Transverse colon (tissue), 4 donors: ENCODE measurements at regions not wholly inside any gene's neighbourhood (a gene's known extent, or its start where the extent isn't known, plus 50 kb on each side); places are given as distances from the start of the nearest gene placed in this dataset.
"Not testable (repeated sequence)": the region's sequence is repeated elsewhere in the genome, so short reads cannot be mapped to it uniquely, and the experiment has no call there.

Experiments used
- DNase-seq: peaks from one replicate; pipeline ENCODE4 v3.0.0-alpha.2; 2019
- H3K27ac ChIP-seq, 4 donors: fragments of 200-600 bp; sonication (generic); 2 replicates each; pipeline ENCODE4 v1.5.1; 2016 to 2018; ENCODE audit warnings: inconsistent platforms in 4 of 4
- H3K27me3 ChIP-seq: fragments of 200-600 bp; sonication (generic); 2 replicates; pipeline ENCODE4 v1.5.1; 2017; ENCODE audit warnings: inconsistent platforms
- H3K36me3 ChIP-seq, 4 donors: fragments of 200-600 bp; sonication (generic); 2 replicates each; pipeline ENCODE4 v1.5.1; 2017 to 2019; ENCODE audit warnings: inconsistent platforms in 4 of 4
- H3K4me1 ChIP-seq, 4 donors: fragments of 200-600 bp; sonication (generic); 2 replicates each; pipeline ENCODE4 v1.5.1; 2017 to 2020; ENCODE audit warnings: inconsistent platforms in 4 of 4
- H3K4me3 ChIP-seq, 4 donors: fragments of 200-600 bp; sonication (generic); 1 replicate in 1 of 4; 2 replicates in 3 of 4; pipeline versions ENCODE4 v1.5.1 to v1.6.1; 2017 to 2019; ENCODE audit warnings: inconsistent platforms in 4 of 4
- H3K9me3 ChIP-seq, 2 donors: fragments of 200-600 bp; sonication (generic); 2 replicates each; pipeline ENCODE4 v1.5.1; 2017 to 2019; ENCODE audit warnings: inconsistent platforms in 2 of 2
- CTCF ChIP-seq, 5 experiments: fragments of 200-600 bp in 3 of 5; fragments of 450-650 bp in 2 of 5; sonication (generic) in 3 of 5; IDR thresholded peaks; 1 replicate in 2 of 5; 2 replicates in 3 of 5; pipeline ENCODE4 v1.5.1; 2016 to 2017; ENCODE audit warnings: antibody characterized with exemption in 5 of 5, inconsistent platforms in 3 of 5, mild to moderate bottlenecking in 2 of 5, moderate library complexity in 1 of 5
- EP300 ChIP-seq: sonication (generic); formaldehyde crosslinking; IDR thresholded peaks from one replicate; pipeline ENCODE4 v1.6.1; 2017; ENCODE audit warnings: antibody characterized with exemption, low read depth
- POLR2A ChIP-seq: fragments of 450-650 bp; IDR thresholded peaks from one replicate; pipeline ENCODE4 v1.6.1; 2016; ENCODE audit warnings: antibody characterized with exemption, mild to moderate bottlenecking, moderate library complexity
- POLR2AphosphoS5 ChIP-seq, 3 donors: sonication (generic); formaldehyde crosslinking; IDR thresholded peaks; one replicate each; pipeline ENCODE4 v1.6.1; 2016; ENCODE audit warnings: antibody characterized with exemption in 3 of 3
- WGBS, 2 donors: methylation state at CpG; one replicate each; pipeline ENCODE4 v1.1.5; 2018; ENCODE audit warnings: low coverage in 1 of 2; 5-methylcytosine and 5-hydroxymethylcytosine counted together
- in situ Hi-C, 4 donors: fragments of 200-750 bp; cut with MboI; loops; one replicate each; pipeline versions ENCODE4 v1.15.0 to v1.15.1; 2017; ENCODE audit warnings: low sequenced_read_pairs in 3 of 4, low pct_ligation_motif_present in 1 of 4, low pct_unique_long_range_greater_than_20kb in 1 of 4
- intact Hi-C: fragments of 100-400 bp; cut with DNase I; formaldehyde crosslinking; loops from one replicate; pipeline ENCODE4 v1.15.1; 2023; ENCODE audit warnings: low total_unique reads

GRCh38 chr12:74171478-74171909 lies 366.1 kb upstream of the ATXN7L3B start:
- Histone ChIP-seq H3K4me3 (no peak overlapping the region), H3K36me3 (no peaks in the 10 kb centered on the region), H3K9me3 (no peaks in the 10 kb centered on the region), H3K27ac (no peak overlapping the region), H3K4me1 (no peaks in the 10 kb centered on the region), H3K27me3 (no peaks in the 10 kb centered on the region)
- no peak for DNase-seq
- intact Hi-C loops = no loop called here
- 90 to 91% methylated on average over 8 to 19 of the region's 19 CpGs for WGBS, 2 donors
- TF ChIP-seq POLR2A (no peak), EP300 (no peak), CTCF (IDR thresholded peaks at IDR 0.05) (no peak), POLR2AphosphoS5 (IDR thresholded peaks at IDR 0.05) (no peak)
- in situ Hi-C loops = no loop called here

GRCh38 chr12:74174961-74175360 lies 362.7 kb upstream of the ATXN7L3B start:
- in situ Hi-C loops, DNase-seq, intact Hi-C loops, H3K4me1 ChIP-seq, H3K27me3 ChIP-seq, H3K9me3 ChIP-seq, H3K36me3 ChIP-seq, H3K4me3 ChIP-seq, H3K27ac ChIP-seq: not testable (repeated sequence)
- WGBS, 2 donors = 65 to 71% methylated on average over 2 to 4 of the region's 4 CpGs

GRCh38 chr12:74185360-74185759 lies 352.3 kb upstream of the ATXN7L3B start:
- Histone ChIP-seq H3K4me3 (no peak overlapping the region), H3K27me3 (no peaks in the 10 kb centered on the region), H3K9me3 (no peaks in the 10 kb centered on the region), H3K27ac (no peak overlapping the region), H3K36me3 (no peaks in the 10 kb centered on the region), H3K4me1 (no peaks in the 10 kb centered on the region)
- 61 to 70% methylated on average over 1 to 2 of the region's 2 CpGs for WGBS, 2 donors
- no peak for DNase-seq
- in situ Hi-C loops (no loop called here), intact Hi-C loops (no loop called here)
- TF ChIP-seq POLR2A = no peak
- no peak for TF ChIP-seq CTCF (IDR thresholded peaks at IDR 0.05)
- TF ChIP-seq EP300 = no peak
- TF ChIP-seq POLR2AphosphoS5 (IDR thresholded peaks at IDR 0.05) = no peak

GRCh38 chr12:74193191-74193590 lies 344.4 kb upstream of the ATXN7L3B start:
- Histone ChIP-seq H3K9me3 (no peaks in the 10 kb centered on the region), H3K27me3 (no peaks in the 10 kb centered on the region), H3K4me1 (no peaks in the 10 kb centered on the region), H3K4me3 (no peak overlapping the region), H3K36me3 (no peaks in the 10 kb centered on the region), H3K27ac (no peak overlapping the region)
- TF ChIP-seq POLR2A = no peak
- TF ChIP-seq CTCF (IDR thresholded peaks at IDR 0.05) = no peak
- no peak for TF ChIP-seq POLR2AphosphoS5 (IDR thresholded peaks at IDR 0.05)
- TF ChIP-seq EP300 = no peak
- intact Hi-C loops = no loop called here
- DNase-seq = no peak
- in situ Hi-C loops = no loop called here
- 66 to 85% methylated on average over 2 of the region's 2 CpGs for WGBS, 2 donors

- Histone ChIP-seq H3K4me1 (no peaks in the 10 kb centered on the region), H3K36me3 (no peaks in the 10 kb centered on the region), H3K9me3 (no peaks in the 10 kb centered on the region), H3K27ac (no peak overlapping the region), H3K4me3 (no peak overlapping the region), H3K27me3 (no peaks in the 10 kb centered on the region)
- 0 to 68% methylated on average over 1 to 3 of the region's 3 CpGs for WGBS, 2 donors
- DNase-seq = no peak
- intact Hi-C loops (no loop called here), in situ Hi-C loops (no loop called here)
- no peak for TF ChIP-seq EP300
- no peak for TF ChIP-seq POLR2AphosphoS5 (IDR thresholded peaks at IDR 0.05)
- TF ChIP-seq CTCF (IDR thresholded peaks at IDR 0.05) = no peak
- no peak for TF ChIP-seq POLR2A
Measured at GRCh38 chr12:74204236-74204635, 333.4 kb upstream of the ATXN7L3B start.
